Stimulated activated CD4-positive, alpha-beta T cell treated with anti-CD3 and anti-CD28 coated beads, Interleukin-1b, Interleukin-23, amount 100 ng/mL, for 1 hour (primary cell): ENCODE measurements at regions not wholly inside any gene's neighbourhood (a gene's known extent, or its start where the extent isn't known, plus 50 kb on each side); places are given as distances from the start of the nearest gene placed in this dataset.

Experiments used
- DNase-seq, 2 donors: peaks; one replicate each; pipeline ENCODE4 v3.0.0-alpha.2; 2020; ENCODE audit warnings: low read depth in 2 of 2

DNA sequence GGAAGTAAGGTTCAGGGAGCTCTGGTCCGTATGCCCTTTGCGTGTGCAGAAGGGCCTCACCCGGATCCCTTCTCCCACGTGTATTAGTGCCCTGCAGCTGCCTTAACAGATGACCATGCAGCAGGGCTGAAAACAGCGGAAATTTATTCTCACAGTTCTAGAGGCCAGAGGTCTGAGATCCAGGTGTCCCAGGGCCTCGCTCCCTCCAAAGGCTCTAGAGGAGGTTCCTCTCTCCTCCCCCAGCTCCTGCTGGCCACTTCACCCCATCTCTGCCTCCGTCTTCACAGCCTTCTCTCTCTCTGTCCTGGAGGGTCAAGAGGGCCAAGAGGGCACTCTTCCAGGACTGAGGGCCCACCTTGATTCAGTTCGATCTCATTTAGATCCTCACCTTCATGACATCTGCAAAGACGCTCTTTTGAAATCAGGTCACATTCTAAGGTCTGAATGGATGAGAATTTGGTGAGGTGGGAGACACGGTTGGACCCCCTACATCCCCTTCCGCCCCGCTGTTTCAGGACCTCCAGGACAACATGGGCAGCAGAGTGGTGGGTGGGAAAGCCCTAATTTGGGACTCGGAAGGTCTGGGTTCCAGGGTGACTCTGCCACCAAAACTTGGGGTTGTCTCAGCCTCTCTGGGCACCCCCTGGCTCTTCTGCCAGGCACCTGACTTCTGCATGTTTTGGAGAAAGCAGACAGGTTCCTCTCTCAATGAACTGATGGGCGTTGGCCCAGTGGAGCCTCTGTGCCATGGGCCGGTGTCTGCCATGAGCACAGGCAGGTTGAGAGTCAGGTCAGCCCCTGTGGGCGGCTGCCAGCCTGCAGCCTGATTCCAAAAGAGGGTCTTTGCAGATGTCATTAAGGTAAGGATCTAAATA lies 361.2 kb downstream of the SEC14L1 start:
- no peak for DNase-seq

DNA sequence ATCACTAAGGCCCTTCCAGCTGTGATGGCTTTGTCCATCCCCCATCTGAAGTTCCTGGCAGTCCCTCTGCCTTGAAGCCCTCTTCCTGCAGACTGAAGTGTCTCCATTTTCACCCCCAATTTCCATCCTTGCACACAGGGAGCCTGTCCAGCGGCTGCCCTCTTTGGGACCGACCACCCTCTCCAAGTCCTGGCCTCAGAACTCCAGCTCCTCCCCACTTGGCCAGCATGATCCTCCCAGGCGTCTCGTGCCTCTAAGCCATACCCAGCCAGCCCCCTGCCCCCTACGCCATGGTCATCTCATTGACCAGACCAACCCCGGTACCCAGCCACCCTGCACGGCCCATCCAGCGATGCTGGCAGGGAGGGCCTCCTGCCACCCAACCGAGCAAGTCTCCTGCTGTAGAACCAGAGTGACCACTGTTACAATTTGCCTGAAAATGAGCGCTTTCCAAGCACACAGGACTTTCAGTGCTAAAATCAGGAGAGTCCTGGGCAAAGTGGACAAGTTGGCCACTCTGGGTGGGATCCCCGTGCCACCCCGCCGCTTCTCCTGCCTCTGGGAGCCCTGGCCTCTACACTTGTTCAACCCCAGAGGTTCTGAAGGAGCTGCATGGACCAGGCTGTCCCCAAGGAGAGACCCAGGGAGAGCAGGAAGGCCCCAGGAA lies 362.0 kb downstream of the SEC14L1 start:
- DNase-seq: no peak

GRCh38 chr17:77503293-77503655 lies 362.5 kb downstream of the SEC14L1 start:
- DNase-seq: no peak

DNA sequence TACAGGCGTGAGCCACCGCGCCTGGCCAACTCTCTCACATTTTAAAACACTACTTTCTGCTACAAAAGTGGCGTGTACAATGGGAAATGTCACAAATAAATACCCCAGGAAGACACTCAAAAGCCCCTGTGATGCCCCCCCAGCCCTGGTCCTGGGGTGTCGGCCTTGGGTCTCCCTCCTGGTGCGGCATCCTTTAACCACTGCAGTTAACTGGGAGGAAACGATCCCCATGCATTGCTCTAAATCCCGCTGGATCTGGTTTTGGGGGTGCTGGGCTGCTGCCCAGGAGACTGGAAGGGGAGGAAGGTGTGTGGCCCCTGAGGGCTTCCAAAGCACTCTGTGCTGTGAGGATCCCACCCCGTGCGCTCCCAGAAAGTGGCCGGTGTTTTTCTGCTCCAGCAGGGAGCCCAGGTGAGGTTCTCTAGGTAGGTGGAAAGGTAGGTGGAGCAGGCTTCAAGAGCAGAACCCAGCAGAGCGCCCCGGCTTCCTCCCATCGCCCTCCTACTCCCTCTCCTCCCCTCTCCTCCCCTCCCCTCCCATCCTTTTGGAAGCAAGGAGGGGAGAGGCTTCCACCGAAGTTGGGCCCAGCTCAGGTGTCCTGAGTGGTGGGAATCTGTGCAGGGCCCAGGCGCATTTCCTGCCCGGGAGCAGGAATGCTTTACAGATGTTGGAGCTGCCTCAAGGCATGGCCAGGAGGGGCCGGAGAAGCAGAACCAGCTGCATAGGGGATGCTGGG lies 363.3 kb downstream of the SEC14L1 start:
- no peak for DNase-seq

- DNase-seq: no peak
Measured at GRCh38 chr17:77504652-77505155, 363.9 kb downstream of the SEC14L1 start.

DNA sequence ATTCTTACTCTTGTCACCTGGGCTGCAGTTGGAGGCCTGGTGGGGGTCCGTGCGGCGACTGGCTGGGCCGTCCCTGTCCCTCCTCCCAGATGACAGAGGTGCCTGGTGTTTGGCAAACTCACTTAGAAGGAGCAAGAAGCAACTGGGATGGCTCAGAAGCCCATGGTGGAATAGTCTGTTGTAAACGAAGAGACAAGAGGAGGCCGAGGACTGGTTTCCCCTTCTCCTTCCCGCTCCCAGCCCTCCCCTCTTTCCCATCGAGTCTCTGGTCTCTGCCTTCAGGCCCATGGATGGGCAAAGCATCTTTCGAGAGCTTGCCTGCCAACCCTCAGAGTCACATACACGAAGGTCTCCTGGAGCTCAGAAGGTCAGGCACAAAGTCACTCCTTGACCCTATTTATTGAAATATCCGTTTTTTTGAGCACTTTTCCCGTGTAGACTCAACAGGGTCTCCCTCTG lies 364.4 kb downstream of the SEC14L1 start:
- no peak for DNase-seq

GRCh38 chr17:77506371-77506991 lies 365.7 kb downstream of the SEC14L1 start:
- no peak for DNase-seq

DNA sequence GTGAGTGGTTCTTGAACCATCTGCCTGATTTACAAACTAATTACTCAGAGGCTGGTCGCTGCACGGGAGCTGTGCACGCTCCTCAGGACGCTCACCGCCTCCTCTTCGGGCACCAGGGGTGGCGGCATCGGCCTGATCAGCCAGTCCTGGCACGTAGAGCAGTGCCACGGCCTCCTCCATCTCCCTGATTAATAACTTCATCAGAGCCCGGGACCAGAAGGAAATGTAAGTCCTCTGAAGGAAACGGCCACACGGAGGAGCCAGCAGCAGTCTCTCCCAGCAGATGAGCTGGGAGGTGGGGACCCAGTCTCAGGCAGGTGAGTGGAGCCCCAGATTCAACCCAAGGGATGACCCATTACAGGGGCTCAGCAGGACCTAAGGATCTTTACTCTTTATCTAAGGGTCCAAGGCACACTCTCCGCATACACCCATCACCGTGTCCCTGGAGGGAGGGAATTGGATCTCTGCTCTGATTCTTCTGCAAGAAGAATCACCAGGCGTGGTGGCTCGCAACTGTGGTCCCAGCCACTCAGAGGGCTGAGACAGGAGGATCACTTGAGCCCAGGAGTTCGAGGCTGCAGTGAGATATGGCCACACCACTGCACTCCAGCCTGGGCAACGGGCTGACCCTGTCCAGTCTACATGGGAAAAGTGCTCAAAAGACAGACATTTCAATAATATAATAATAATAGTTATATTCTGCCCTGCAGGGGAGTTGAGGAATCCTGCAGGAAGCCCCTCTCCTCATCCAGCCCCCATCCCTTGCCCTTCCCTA lies 366.5 kb downstream of the SEC14L1 start:
- no peak for DNase-seq

- DNase-seq: no peak
Measured at GRCh38 chr17:77508047-77508715, 367.4 kb downstream of the SEC14L1 start.

DNA sequence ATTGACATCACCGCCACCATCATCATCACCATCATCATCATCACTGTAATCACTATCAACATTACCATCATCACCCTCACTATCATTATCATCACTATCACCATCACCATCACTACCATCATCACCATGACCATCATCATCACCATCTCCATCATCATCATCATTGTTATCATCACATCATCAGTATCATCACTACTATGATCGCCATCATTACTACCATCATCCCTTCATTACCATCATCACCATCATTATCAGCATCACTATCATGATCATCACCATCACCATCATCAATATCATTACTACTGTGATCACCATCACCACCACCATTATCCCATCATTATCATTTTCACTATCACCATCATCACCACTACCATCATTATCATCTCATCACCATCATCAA lies 368.3 kb downstream of the SEC14L1 start:
- no peak for DNase-seq

DNA sequence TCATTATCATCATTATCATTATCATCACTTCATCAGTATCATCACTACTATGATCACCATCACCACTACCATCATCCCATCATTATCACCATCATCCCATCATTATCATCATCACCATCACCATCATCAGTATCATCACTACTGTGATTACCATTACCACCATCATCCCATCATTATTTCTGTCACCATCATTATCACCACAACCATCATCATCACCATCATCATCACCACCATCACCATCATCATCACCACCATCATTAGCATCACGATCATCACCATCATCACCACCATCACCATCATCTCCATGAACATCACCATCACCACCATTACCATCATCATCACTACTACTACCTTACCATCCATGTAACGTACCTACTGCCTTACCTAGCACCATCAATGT lies 368.8 kb downstream of the SEC14L1 start:
- DNase-seq: no peak

DNA sequence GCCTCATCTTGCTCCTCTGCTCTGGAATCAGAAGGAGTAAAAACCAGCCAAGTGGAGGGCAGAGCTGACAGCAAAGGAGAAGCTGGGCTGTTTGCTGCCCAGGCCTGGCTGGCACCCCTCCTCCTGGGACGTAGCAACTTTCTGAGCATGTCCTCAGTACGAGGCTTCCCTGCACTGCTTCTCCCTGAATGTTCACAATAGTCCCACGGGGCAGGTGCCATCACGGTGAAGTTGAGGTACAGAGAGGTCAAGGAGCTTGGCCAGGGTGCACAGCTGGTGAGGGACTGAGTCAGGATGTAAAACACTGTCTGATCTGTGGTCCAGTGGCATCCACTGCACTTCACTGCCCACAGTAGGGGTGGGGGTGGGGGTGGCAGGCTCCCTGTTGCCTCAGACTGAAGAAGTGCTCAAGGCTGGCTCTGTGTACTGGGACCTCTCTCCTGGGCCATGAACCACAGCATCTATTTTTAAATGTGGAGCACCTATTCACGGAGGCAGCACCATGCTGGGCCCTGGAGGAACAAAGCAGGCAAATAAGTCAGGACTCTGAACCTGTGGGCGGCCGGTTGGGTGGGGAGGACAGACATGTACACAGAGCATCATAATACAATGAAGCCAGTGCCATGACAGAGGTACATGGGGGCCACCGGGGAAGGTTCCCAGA lies 369.5 kb downstream of the SEC14L1 start:
- DNase-seq: no peak

- no peak for DNase-seq
Measured at GRCh38 chr17:77511514-77512061, 370.8 kb downstream of the SEC14L1 start.

DNA sequence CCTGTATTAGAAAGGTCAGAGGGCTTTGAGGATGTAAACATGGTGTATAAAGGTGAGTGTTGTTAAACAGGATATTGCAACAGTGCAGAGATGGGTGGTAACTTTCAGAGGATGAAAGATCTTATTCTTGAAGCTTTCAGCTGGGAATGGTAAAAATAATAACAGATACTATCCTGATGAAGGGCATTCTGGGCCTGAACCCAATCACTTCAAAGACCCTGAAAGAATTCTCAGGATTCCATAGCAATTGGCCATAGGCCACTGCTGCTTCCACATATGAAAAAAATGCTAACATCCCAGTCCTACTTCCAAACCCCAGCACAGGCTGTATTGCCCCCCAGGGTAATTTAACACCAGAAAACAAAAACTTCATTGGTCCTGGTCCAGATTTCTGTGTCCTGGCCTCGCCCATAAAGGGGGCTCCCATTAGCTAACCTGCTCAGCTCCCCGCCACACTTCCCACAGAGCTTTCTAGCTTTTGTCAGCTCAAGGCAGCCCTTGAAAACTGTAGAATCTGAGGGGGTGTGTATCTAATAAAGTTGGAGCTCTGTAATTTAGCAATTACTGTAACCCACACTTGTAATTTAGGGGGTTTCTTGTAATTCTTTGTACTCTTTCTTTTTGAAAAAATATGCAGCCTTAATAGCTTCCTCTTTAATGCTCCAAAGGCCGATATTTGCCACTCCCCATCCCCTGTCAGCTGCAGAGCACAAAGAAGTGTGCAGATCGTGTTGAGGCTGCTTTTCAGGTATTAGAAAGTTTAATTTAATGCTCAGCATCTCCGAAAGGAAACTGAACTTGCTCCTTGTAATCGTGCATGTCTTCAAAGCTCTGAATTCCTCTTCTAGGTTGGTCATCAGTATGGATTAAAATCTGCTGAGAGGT lies 371.5 kb downstream of the SEC14L1 start:
- DNase-seq: no peak

- no peak for DNase-seq
Measured at GRCh38 chr17:77513045-77513444, 372.3 kb downstream of the SEC14L1 start.

GRCh38 chr17:77515227-77515626 lies 374.5 kb downstream of the SEC14L1 start:
- no peak for DNase-seq

DNA sequence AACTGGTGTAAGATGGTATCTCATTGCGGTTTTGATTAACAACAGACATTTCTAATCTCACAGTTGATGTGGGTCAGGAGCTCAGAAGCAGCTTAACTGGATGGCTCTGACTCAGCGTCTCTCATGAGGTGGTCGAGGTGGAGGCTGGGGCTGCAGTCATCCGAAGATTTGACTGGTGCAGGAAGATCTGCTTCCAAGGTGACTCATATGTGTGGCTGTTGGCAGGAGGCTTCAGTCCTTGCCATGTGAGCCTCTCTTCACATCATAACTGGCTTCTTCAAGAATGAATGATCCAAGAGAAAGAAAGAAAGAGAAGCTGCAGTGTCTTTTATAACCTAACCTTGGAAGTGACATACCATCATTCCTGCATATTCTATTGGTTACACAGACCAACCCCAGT lies 376.1 kb downstream of the SEC14L1 start:
- DNase-seq: no peak

- DNase-seq: no peak
Measured at GRCh38 chr17:77521076-77521475, 380.3 kb downstream of the SEC14L1 start.

DNA sequence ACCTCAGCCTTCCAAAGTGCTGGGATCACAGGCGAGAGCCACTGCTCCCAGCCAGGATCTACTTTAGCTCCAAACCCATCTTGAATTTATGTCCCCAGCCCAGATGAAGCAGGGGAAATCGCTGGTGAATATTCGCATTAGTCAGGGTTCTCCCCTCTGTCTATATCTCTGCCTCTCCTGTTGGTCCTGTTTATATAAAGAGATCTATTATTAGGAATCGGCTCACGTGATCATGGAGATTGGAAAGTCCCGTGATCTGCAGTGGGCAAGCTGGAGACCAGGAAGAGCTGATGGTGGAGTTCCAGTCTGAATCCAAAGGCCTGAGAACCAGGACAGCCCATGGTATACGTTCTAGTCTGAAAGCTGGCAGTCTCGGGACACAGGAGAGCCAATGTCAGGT lies 382.8 kb downstream of the SEC14L1 start:
- no peak for DNase-seq
